ENCODE measurements at regions not wholly inside any gene's neighbourhood (a gene's known extent, or its start where the extent isn't known, plus 50 kb on each side); places are given as distances from the start of the nearest gene placed in this dataset.

- ATAC-seq (no peak), DNase-seq (ENCODE audit: low read depth, low spot score) (no peak)
- Histone ChIP-seq H3K4me3 (ENCODE audit: low read depth in 2 of 2, low read length in 2 of 2) (no peak overlapping the region), H3K4me1 (ENCODE audit: control insufficient read depth, insufficient read depth, low read length) (no peaks in the 10 kb centered on the region), H3K36me3 (ENCODE audit: control insufficient read depth, insufficient read depth, low read length) (no peaks in the 10 kb centered on the region), H3K27ac (ENCODE audit: low read length) (no peak overlapping the region), H3K9me3 (ENCODE audit: control insufficient read depth, insufficient read depth, low read depth, low read length) (no peaks in the 10 kb centered on the region), H3K27me3 (ENCODE audit: control insufficient read depth, insufficient read depth, low read length) (no peaks in the 10 kb centered on the region)
- POLR2A ChIA-PET: no interaction called here
- intact Hi-C loops (cut with micrococcal nuclease; ENCODE audit: unreplicated experiment): no loop called here
- BruUV-seq (replicated peaks): no TSS peak
- TF ChIP-seq TCF7L2 (IDR thresholded peaks at IDR 0.05; ENCODE audit: low read depth, low read length): no peak
- in situ Hi-C loops (cut with HindIII; ENCODE audit: low pct_unique_long_range_greater_than_20kb, low sequenced_read_pairs): no loop called here
- CTCF ChIA-PET: no interaction called here
Measured at GRCh38 chr22:48661984-48662383, 1165.7 kb downstream of the BRD1 start.

DNA sequence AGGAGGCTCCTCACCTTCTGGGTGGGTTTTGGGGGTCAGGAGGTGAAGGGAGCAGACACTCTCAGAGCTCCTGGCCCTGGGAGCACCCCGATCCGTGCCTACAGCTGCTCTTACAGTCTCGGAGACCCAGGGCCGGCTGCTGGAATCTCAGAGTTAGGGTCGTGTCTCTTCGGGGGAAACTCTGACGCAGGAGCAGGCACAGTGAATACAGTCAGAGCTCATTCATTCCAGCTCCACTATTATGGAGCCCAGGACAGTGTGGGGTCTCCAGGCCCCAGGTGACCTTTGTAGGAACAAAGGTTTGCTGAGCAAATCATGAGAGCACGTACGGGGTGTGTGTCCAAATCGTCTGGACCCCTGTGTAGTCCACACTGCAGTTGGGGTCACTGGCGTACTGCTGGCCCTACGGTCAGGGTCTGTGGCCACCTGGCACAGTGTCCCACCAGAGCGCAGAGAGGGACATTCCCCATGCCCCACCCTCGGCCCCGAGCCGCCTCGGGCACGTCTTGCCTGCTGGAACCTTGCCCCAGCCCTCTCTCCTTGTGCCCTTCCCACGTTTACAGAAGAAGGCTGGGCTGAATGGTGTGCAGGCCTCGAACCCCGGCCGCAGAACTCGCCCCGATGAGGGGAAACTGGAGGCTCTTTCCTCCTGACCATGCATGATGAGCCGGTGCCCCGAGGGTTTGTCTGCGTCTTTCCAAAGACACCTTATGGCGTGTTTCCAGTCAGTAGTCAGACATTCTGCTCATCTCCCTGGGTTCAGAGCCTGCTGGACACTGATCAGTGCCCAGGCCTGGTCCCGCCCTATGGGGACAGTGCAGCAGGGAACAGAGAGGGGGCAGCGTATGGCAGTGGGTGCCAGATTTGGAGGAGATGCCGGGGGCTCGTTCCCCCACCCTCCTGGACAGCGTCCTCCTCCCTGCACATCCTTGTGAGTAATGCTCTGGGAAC, 1166.6 kb downstream of the BRD1 start:
- H3K27me3 ChIP-seq (ENCODE audit: control insufficient read depth, insufficient read depth, low read length): no peaks in the 10 kb centered on the region
- H3K4me3 ChIP-seq (ENCODE audit: low read depth in 2 of 2, low read length in 2 of 2): no peak overlapping the region
- H3K36me3 ChIP-seq (ENCODE audit: control insufficient read depth, insufficient read depth, low read length): no peaks in the 10 kb centered on the region
- no peak overlapping the region for H3K27ac ChIP-seq (ENCODE audit: low read length)
- no peaks in the 10 kb centered on the region for H3K4me1 ChIP-seq (ENCODE audit: control insufficient read depth, insufficient read depth, low read length)
- ChIA-PET POLR2A (no interaction called here), CTCF (no interaction called here)
- TF ChIP-seq POLR2AphosphoS5 (IDR thresholded peaks at IDR 0.05; ENCODE audit: low read depth, low read length) (no peak), REST (IDR thresholded peaks at IDR 0.05; ENCODE audit: insufficient read depth in 1 of 2, low read depth in 2 of 2, low read length in 1 of 2) (no peak), SIN3A (IDR thresholded peaks at IDR 0.05; ENCODE audit: borderline replicate concordance, insufficient read depth, low read depth, low read length) (no peak), TCF7L2 (IDR thresholded peaks at IDR 0.05; ENCODE audit: low read depth, low read length) (no peak)
- TF ChIP-seq, protein P1, sequence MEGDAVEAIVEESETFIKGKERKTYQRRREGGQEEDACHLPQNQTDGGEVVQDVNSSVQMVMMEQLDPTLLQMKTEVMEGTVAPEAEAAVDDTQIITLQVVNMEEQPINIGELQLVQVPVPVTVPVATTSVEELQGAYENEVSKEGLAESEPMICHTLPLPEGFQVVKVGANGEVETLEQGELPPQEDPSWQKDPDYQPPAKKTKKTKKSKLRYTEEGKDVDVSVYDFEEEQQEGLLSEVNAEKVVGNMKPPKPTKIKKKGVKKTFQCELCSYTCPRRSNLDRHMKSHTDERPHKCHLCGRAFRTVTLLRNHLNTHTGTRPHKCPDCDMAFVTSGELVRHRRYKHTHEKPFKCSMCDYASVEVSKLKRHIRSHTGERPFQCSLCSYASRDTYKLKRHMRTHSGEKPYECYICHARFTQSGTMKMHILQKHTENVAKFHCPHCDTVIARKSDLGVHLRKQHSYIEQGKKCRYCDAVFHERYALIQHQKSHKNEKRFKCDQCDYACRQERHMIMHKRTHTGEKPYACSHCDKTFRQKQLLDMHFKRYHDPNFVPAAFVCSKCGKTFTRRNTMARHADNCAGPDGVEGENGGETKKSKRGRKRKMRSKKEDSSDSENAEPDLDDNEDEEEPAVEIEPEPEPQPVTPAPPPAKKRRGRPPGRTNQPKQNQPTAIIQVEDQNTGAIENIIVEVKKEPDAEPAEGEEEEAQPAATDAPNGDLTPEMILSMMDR (IDR thresholded peaks at IDR 0.05): no peak
- DNase-seq (ENCODE audit: low read depth, low spot score) (no peak), ATAC-seq (no peak)
- in situ Hi-C loops (cut with HindIII; ENCODE audit: low pct_unique_long_range_greater_than_20kb, low sequenced_read_pairs) (no loop called here), intact Hi-C loops (cut with micrococcal nuclease; ENCODE audit: unreplicated experiment) (no loop called here)
- no TSS peak for BruUV-seq (replicated peaks)
- no peaks in the 10 kb centered on the region for H3K9me3 ChIP-seq (ENCODE audit: control insufficient read depth, insufficient read depth, low read depth, low read length)

DNA sequence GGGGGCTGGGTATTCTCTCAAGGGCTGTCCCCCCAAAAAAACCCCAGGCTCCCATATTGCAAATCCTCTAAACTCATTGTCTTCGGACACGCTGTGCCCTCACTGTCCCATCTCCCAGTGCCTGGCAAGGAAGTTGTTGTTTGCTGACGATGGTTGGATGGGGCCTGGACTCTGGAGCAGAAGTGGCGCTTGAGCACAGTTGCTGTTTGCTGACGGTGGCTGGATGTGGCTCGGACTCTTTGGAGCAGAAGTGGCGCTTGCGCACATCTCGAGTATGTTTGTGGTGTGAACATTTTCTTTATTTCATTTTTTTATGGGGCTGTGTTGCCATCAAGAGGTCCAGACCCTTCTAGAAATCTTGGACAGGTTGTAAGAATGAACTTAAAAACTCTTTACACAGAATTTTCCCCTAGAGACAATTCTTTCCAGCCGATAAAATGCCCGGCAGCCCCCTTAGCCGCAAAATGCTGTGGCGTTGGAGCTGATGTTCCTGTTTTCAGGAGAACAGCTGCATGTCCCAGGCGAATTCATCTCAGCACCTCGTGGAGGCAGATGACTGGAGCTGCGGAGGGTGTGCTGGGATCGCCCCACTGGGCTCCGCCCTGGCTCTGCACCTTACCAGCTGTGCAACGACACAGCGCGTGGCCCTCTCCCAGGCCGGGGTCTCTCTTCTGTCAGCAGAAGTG, 1167.4 kb downstream of the BRD1 start:
- BruUV-seq (replicated peaks): no TSS peak
- H3K4me3 ChIP-seq (ENCODE audit: low read depth in 2 of 2, low read length in 2 of 2): no peak overlapping the region
- no peaks in the 10 kb centered on the region for H3K36me3 ChIP-seq (ENCODE audit: control insufficient read depth, insufficient read depth, low read length)
- intact Hi-C loops (cut with micrococcal nuclease; ENCODE audit: unreplicated experiment) (no loop called here), in situ Hi-C loops (cut with HindIII; ENCODE audit: low pct_unique_long_range_greater_than_20kb, low sequenced_read_pairs) (no loop called here)
- no peak for TF ChIP-seq TCF7L2 (IDR thresholded peaks at IDR 0.05; ENCODE audit: low read depth, low read length)
- no peak for TF ChIP-seq SIN3A (IDR thresholded peaks at IDR 0.05; ENCODE audit: borderline replicate concordance, insufficient read depth, low read depth, low read length)
- TF ChIP-seq POLR2AphosphoS5 (IDR thresholded peaks at IDR 0.05; ENCODE audit: low read depth, low read length): no peak
- TF ChIP-seq, protein P1 (IDR thresholded peaks at IDR 0.05): no peak
- no peak for TF ChIP-seq REST (IDR thresholded peaks at IDR 0.05; ENCODE audit: insufficient read depth in 1 of 2, low read depth in 2 of 2, low read length in 1 of 2)
- no peak for ATAC-seq
- H3K9me3 ChIP-seq (ENCODE audit: control insufficient read depth, insufficient read depth, low read depth, low read length): no peaks in the 10 kb centered on the region
- no peaks in the 10 kb centered on the region for H3K4me1 ChIP-seq (ENCODE audit: control insufficient read depth, insufficient read depth, low read length)
- H3K27ac ChIP-seq (ENCODE audit: low read length): no peak overlapping the region
- no peak for DNase-seq (ENCODE audit: low read depth, low spot score)
- H3K27me3 ChIP-seq (ENCODE audit: control insufficient read depth, insufficient read depth, low read length): no peaks in the 10 kb centered on the region
- POLR2A ChIA-PET: no interaction called here
- CTCF ChIA-PET: no interaction called here

Data from Panc1 (cell line).